ENCODE measurements at regions not wholly inside any gene's neighbourhood (a gene's known extent, or its start where the extent isn't known, plus 50 kb on each side); places are given as distances from the start of the nearest gene placed in this dataset.

DNA sequence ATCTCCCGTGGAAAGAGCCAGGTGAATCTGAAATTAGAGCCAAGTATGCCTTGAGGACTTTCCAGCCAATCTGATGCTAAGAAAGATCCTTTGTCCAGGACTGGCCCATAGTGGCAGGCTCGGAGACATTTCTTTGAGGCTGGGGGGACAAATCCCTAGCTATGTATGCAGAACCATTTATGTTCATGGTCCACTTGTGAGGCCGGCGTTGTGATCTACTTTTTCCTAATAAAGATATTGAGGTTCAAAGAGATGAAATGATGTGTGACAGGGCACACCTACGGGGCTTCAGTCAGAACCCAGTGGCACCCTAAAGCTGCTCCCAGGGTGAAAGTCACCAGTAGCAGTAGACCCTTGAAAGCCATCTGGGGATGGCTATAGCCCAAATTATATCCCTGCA, 120.3 kb upstream of the MAFB start:
- DNase-seq: no peak

DNA sequence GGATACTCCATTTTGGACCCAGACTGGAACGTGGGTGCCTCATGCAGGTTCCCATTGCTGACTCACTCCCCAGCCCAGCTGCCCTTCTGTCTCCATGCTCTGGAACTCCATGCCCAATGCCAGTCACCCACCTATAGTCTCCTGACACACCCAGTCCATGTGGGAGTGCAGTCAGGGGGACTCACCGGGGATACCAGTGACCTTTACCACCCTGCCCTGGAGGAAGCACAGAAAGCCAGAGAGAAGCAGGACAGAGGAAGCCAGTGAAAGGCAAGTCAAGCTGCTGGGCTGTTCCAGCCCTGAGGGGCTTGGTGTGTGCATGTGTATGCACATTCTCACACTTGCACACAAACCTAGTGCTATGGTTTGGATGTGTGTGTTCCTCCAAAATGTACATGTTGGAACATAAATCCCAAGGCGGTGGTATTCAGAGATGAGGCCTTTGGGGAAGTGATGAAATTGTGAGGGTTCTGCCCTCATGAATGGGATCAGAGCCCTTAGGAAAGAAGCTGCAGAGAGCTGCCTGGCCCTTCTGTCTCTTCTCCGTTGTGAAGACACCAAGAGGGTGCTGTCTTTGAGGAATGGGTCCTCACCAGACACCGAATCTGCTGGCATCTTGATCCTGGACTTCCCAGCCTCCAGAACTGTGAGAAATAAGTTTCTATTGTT, 121.4 kb upstream of the MAFB start:
- no peak for DNase-seq

DNA sequence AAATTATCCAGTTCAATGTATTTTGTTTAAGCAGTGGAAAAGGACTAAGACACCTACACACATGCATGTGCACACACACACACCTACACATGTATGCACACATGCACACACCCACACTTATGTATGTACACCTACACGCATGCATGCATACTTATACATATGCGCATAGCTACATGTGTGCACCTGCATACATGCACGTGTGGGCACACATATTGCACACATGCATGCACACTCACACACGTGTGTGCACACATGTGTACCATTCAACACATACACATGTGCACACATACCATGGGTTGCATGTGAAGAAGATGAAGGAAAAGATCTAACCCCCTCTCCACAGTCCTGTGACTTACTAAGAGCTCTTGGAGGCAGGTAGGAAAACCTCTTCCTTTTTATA, 122.0 kb upstream of the MAFB start:
- no peak for DNase-seq

DNA sequence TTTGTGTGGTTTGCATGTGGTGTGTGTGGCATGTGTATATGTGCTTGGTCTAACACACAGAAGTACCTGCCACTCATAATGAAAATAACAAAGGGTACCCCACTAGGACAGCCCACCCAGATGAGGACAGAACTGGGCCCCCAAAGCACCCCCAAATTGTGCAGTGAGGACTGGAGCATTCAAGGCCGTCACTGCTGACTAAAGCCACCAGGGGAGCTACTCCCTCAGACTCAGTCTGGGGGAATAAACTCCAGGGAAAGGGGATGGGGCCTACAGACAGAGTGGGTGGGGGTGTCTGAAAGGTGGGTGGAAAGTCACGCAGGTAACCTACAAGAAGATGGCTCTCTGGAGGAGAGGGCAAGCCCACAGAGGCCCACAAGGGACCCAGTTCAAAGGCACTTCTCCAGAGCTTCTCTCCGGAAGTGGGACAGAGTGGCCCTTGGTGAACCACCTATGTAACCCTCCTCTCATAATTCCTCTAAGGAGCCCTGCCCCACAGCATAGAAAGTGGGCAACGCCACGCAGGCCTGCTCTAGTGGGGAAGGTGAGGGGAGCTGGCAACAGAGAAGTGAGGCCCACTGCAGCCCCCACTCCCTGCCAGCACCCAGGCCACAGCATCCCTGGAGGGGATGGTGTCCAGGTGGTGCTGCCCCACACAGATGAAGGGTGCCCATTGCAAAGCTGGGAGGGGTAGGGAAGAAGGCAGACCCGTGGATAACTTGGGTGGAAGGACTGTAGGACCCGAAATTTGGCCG, 122.8 kb upstream of the MAFB start:
- no peak for DNase-seq

DNA sequence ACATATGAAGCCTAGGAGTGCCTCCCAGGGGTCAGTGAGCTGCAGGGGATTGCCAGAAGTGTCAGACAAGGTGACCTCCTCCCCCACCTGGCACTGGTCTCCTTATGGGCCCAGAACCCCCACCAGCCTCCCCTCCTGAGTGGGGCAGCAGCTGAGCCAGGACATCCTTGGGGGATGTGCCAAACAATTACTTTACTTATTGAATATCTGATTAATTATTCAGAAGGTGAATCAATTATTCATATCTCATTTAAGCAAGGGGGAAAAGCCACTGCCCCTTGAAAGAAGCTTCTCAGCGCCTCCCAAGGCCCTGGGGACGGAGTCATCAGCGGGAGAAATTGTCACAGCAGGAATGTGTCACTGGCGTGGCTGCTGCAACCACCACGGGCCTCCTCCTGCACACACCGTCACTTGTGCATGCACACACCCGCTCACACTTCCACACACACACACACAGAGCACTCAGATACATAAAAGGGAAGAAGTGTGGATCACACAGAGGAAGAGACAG, 123.4 kb upstream of the MAFB start:
- DNase-seq: no peak

DNA sequence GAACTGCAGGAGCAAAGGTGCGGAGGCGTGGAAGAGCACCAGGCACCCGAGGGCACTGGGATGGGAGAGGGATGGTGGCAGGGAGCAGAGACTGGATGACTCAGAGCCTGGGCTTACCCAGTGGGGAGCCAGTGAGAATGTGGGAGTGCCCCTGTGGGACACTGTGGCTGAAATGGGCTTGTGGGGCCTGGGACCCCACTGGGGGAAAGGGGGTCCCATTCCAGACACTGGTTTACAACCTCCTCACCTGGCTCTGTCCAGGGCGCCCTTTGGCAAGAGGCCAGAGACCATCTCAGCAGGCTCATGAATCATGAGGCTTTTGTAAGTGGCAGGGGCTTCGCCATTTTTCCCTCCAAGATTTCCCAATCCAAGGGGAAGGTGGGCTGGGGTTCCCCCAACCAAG, 124.0 kb upstream of the MAFB start:
- no peak for DNase-seq

DNA sequence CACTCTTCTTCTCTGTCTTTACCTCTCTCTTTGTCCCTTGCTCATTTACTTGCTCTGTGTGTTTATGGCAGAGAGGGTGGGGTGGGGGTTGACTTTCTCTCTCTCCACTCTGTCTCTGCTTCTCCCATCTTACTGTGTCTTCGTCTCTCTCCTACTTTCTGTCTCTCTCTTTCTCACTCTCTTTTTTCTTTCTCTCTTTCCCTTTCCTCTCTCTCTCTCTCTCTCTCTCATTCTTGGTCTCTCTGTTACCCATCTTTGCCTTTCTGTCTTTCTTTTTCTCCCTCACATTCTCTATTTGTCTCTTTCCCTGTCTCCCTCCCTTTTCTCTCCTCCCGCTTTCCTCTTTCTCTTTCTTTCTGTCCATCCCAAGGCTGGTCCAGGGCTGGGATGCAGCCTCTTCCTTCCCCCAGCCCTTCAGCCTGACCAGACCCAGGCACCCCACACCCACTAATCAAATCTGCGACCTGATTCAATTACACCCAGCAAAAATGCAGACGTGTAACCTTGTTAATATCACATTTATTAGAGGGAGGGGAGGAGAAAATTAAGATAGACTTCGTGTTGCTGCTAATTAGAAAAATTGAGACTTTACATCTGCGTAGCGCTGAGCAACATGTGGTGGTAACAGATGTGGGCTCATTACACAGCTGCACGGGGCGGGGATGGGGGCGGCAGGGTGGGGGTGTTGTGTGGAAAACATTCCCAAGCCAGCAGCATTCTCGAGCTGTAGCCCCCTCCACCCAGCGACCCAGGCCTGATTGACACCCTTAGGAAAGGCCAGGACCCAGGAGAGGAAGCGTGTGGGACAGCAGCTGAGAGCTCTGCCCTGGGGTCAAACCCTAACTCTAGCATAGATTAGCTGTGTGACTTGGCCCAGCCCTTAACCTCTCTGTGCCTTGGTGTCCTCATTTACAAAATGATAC, 124.9 kb upstream of the MAFB start:
- DNase-seq: no peak

DNA sequence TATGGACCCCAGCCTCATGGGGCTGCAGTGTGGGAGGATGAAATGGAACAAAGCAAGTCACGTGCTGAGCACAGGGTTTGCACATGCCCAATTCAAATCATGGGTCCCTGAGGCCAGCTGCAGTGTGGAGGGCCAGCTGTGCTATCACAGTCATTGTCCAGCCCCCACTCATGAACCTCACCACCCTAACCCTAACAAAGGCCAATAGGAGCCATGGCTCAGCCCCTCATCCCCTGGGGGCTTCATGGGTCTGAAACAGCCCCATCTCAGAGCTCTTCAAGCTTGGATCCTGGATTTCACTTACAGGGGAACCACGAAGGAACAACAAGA, 125.6 kb upstream of the MAFB start:
- DNase-seq: no peak

DNA sequence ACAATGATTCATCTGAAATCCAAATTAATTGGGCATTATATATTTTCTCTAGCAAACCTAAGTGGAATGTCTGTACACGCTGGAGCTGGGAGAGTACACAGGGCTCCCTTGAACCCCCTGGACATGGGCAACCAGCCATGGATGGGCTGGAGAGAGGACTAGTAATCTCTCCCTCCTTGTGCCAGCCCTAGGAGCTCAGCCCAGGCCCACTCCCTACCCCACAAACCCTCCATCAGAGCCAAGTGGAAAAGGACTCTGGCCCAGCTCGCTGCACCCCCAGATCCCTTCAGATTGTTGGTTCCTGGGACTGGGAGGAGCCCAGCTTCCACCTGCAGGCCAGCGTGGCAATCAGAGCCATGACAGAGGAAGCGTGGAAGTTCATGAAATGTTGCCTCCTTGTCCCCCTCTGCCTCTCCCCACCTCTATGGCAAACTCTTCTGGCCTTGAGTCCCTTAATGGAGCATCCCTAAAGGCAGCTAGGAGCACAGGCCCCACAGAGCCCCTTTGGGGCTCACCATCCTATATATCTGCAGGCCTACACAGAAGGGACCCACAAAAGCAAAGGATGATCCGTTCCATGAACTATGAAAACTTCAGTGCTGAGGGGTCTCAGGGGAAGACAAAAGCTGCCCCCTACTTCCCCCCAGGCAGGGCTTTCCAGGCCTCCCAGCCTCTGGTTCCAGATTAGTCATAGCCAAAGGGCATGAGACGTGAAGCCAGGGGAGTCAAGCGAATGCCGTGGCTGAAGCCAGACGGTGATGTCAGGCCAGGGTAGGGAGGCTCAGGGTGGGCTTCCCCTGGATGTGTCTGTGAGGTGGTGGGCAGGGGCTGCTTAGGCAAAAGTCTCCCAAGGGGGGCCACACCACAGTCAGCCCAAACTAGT, 126.4 kb upstream of the MAFB start:
- no peak for DNase-seq

DNA sequence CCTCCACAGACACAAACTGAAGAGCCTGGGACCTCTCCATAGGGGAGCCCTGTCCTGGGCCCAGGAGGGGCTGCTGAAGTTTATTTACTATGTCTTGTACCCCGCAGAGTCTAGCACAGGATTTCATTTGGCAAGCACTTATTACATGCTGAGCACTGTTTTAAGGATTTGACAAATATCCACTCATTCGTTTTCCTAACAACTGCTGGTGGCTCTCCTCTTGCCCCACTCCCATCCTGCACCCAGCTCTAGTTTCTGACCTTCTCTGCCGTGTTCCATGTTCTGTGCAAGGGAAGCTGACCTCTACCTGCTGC, 127.0 kb upstream of the MAFB start:
- DNase-seq: no peak

DNA sequence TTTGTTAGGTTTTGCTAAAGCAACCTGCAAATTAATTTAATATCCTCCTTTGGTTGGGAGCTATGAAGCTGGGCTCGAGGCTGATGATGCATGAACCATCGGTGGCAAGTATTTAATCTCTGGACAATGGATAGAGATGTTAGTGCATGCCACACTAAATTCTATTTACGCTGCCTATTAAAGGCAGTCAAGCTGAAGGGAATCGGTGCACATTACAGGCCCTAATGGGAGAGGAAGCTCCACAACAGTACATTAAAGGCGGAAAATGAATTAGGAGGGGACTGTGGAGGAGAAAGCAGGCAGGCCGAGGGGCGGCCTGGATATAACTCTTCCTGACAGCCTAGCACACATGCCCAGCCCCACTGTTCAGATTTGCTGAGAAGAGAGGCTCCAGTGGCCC, 132.4 kb upstream of the MAFB start:
- no peak for DNase-seq

DNA sequence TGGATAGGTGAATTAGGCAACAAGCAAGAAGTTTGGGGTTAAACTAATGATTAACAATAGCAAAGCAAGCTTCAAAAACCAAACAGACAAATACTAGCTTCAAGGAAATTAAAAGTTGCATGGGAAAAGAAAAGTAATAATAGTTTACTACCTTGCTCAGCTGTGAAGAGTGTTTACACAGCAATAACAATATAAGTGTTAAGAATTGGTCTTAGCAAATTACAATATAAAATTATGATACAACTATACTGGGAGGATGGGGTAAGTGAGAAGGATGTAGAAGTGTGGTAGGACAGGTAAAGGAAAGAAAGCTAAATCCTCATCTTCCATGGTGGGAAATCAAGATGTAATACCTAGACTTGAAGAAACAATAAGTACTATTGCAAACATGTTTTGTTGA, 137.7 kb upstream of the MAFB start:
- DNase-seq: no peak

DNA sequence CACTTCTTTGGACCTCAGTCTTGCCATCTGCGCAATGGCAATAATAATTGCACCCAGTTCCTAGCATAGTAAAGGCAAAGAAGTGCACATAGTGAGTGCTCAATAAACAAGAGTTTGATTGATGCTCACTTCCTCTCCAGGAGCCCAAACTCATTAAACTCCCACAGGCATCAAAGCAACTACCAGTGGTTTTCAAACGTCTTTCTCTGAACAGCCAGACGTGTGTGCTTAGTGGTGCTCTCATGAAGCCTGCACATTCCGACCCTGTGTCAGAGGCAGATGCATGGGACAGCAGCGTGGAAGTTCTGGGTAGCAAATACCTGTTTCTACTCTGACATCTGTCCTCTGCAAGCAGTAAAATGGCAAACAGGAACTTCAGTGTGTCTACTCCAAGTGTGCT, 146.3 kb upstream of the MAFB start:
- DNase-seq: no peak

DNA sequence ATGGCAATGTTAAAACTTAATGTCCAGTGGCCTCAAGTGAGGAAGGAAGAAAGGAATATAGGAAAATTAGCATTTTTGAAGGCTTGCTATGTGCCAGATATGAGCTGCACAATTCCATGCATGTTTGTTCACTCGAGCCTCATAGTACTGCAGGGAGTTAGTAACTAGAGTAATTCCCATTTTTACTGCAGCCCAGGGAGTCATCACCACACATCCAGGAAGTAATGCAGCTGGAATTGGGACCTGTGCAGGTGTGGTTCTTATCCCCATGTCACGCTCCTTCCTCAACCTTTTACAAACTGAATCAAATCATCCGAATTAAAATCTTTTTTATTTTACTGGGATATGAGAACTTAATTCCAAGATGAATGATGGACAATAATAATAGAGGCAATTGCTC, 149.5 kb upstream of the MAFB start:
- DNase-seq: no peak

DNA sequence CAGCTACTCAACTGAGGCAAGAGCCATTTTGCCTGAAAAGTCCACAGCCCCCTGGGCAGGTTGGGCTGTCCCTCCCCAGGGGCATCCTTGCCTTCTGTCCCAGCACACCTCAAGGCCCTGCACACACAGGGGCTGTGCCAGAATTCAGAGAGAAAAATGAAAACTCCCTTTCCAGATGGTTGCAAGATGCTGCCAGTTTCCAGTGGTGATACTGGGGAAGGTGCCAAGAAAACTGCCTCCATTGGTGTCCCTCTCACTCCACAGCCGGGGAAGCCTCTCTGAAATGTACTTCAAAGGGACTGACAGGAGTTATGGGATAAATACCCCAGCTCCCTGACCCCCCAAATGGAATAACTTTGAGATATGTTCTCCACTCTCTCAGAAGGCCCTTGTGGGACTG, 154.2 kb upstream of the MAFB start:
- no peak for DNase-seq

DNA sequence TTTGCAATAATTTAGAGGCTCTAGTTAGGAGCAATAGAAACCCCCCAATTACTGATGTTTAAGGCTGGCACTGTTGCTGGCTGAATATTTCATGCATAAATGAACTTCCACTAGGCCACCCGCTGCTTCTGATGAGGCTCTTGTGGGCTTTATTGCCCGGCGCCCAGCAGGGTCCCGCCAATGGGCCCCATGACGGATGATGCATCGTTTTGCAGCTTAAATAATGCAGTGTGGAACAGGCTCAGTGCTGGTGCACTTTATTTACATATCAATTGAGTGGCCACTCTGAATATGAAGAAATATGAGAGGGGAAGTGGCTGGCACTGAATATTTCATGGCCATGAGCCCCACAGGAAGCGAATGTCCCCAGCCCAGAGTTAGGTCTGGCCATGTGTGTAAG, 155.3 kb upstream of the MAFB start:
- no peak for DNase-seq

DNA sequence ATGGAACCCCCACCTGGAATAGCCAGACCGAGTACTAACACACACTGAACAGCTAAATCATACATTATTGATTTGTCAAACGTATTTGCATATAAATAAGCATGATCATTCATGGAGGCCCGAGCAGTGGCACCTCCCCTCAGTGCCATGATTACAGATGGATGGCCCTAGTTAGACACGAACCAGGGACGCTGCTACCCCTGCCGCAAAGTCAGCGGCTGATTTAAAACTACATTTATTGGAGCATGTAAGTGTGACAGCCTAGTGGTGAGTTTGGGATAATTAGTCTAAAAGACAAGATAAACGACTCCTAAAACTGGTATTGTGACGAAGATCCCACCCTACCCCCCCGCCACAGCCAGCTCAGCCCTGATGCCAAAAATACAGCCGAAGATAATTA, 159.1 kb upstream of the MAFB start:
- no peak for DNase-seq

DNA sequence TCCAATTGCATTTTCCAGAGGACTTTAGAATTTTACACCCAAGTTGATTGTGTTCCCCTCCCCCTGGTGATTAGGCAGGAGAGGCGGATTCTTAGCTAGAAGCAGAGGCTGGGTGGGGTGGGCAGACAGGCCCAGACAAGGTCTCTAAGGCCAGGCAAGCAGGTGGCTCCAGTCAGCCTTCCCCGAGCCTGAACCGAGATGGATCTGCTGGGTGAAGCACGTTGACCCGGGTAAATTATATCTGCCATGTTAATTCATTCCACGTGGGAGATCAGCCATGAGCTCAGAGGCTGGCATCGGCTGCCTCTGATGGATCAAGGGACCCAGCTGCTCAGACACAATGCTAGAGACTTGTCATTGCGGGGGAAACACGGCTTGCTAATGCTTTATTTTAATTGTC, 159.5 kb upstream of the MAFB start:
- DNase-seq: no peak

DNA sequence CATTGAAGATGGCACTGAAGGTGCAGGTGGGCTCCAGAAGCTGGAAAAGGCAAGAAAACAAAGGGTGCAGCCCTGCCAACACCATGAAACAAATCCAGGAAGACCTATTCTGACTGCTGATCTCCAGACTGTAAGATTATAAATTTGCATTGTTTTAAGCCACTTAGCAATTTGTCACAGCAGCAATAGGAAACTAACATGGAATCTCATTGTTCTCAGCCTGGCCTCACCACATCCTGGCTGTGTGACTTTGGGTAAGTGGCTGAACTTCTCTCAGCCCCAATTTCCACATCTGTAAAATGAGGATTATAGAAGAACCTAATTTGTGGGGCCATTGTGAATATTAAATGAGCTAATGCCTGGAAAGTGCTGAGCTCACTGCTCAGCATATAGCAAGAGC, 160.4 kb upstream of the MAFB start:
- DNase-seq: no peak

DNA sequence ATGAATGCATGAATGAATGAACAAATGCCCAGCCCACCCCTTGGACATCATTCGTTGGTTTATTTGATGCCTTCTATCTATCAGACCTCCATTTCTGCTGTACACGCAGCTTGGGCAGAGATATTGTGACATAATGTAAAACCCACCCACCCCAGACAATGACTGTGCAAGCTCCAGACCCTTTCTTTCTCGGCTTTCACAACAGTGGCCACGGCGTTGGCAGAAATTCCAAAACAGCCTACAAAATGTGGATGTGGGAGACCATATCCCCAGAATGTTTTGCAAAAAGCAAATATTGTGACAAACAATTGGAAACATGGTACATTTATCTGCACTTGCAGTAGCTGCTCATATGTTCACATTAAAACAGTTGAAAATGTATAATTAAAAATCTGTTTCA, 162.0 kb upstream of the MAFB start:
- no peak for DNase-seq

DNA sequence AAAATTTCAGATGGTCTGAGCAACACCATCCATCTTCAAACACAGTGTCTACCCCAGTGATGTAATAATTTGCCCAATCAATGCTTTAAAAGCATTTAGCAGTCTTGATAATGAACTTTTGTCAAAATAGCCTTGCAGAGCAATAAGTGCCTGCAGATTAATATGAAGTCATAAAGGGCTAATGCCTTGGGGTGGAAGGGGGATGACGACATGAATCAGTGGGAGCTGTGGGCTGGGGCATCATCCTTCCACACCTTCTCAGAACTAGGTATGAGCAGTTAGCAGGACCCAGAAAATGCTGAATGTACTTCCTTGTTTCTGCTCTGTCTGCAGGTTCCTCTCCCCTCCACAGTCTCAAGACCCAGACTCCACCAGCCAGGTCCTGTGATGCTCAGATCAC, 166.2 kb upstream of the MAFB start:
- no peak for DNase-seq

DNA sequence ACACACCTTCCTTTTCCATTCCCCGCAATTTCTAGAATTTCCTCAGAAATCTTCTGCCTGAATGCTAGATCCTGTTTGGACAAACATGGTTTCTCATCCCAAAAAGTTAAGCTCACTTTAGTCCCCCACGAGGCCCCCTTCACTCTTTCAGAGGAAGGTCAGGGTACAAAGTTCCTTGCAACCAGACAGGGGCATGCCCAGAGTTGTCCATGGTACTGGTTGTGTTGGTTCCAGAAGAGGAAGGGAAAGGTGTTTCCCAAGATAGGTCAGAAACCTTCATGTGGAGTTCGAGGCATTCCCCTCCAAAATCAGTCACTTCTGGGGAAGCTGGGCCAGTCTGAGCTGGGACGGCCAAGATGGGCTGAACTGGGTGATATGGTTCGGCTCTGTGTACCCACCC, 167.6 kb upstream of the MAFB start:
- DNase-seq: no peak

DNA sequence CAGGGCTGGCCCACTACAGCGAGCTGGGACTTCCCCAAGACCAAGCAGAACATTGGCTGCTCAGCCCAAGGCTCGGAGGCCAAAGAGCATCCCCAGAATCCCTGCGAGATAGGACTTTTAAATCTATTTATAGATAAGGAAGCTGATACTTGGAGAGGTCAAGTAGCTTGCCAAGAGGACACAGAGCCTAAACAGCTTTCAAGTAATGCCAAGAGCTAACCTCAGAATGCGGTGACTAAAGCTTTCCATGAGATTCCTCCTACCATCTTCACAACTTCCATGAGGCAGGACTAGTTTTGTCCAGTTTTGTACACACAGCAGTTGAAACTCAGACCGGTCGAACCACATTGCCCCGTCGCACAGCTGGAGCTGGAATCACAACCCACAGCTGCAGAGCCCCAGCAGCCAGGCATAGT, 168.1 kb upstream of the TOP1 start:
- no peak for DNase-seq

All from activated naive CD4-positive, alpha-beta T cell (primary cell).